OCI-M2 (cell line): ENCODE measurements at regions not wholly inside any gene's neighbourhood (a gene's known extent, or its start where the extent isn't known, plus 50 kb on each side); places are given as distances from the start of the nearest gene placed in this dataset.

Source experiments
- DNase-seq: peaks from one replicate; lab custom pipeline; 2025; ENCODE audit not compliant: unreplicated experiment; lab: John Stamatoyannopoulos, UW

GRCh38 chr6:164337024-164337924, 922.8 kb downstream of the QKI start:
- DNase-seq: no peak

- no peak for DNase-seq
These were observed 921.9 kb downstream of the QKI start for GRCh38 chr6:164336455-164336854.

- DNase-seq: no peak
These were observed 916.5 kb downstream of the QKI start for GRCh38 chr6:164331026-164331425.

- DNase-seq: no peak
These were observed 910.6 kb downstream of the QKI start for GRCh38 chr6:164325168-164325567.

GRCh38 chr6:164322533-164322932, 908.0 kb downstream of the QKI start:
- no peak for DNase-seq

GRCh38 chr6:164321297-164321696, 906.8 kb downstream of the QKI start:
- DNase-seq: no peak

GRCh38 chr6:164315376-164315775, 900.9 kb downstream of the QKI start:
- DNase-seq: no peak

- DNase-seq: no peak
These were observed 893.8 kb downstream of the QKI start for GRCh38 chr6:164308339-164308738.

- DNase-seq: no peak
These were observed 888.8 kb downstream of the QKI start for GRCh38 chr6:164303102-164303964.

GRCh38 chr6:164296411-164296810, 881.9 kb downstream of the QKI start:
- no peak for DNase-seq

GRCh38 chr6:164294047-164294784, 879.7 kb downstream of the QKI start:
- no peak for DNase-seq

GRCh38 chr6:164291224-164291623, 876.7 kb downstream of the QKI start:
- no peak for DNase-seq

- no peak for DNase-seq
These were observed 875.6 kb downstream of the QKI start for GRCh38 chr6:164290101-164290500.

- DNase-seq: no peak
These were observed 871.5 kb downstream of the QKI start for GRCh38 chr6:164286011-164286410.

- no peak for DNase-seq
These were observed 869.1 kb downstream of the QKI start for GRCh38 chr6:164283574-164283973.

GRCh38 chr6:164276211-164276610, 861.7 kb downstream of the QKI start:
- DNase-seq: no peak

GRCh38 chr6:164275773-164276172, 861.3 kb downstream of the QKI start:
- no peak for DNase-seq

- DNase-seq: no peak
These were observed 860.0 kb downstream of the QKI start for GRCh38 chr6:164274493-164274892.

GRCh38 chr6:164273491-164273890, 859.0 kb downstream of the QKI start:
- no peak for DNase-seq

- no peak for DNase-seq
These were observed 852.3 kb downstream of the QKI start for GRCh38 chr6:164266851-164267250.

- no peak for DNase-seq
These were observed 847.8 kb downstream of the QKI start for GRCh38 chr6:164262348-164262747.
